Mesenchymal stem cell (in vitro differentiated cells and primary cell): ENCODE measurements at regions not wholly inside any gene's neighbourhood (a gene's known extent, or its start where the extent isn't known, plus 50 kb on each side); places are given as distances from the start of the nearest gene placed in this dataset.
"Not testable (repeated sequence)": the region's sequence is repeated elsewhere in the genome, so short reads cannot be mapped to it uniquely, and the experiment has no call there.

Source experiments
- DNase-seq: peaks from one replicate; pipeline ENCODE4 v3.0.0-alpha.2; 2013
- H2AFZ ChIP-seq: one replicate; pipeline ENCODE4 v1.6.1; 2013; ENCODE audit warnings: low read depth, mild to moderate bottlenecking, control low read depth, inconsistent platforms, low read length, moderate library complexity
- H2AK5ac ChIP-seq: 2 replicates; pipeline ENCODE4 v1.6.1; 2013; ENCODE audit warnings: low read length, moderate library complexity, mild to moderate bottlenecking, inconsistent platforms; ENCODE audit not compliant: severe bottlenecking
- H2BK120ac ChIP-seq: one replicate; pipeline ENCODE4 v1.6.1; 2013; ENCODE audit warnings: low read depth, mild to moderate bottlenecking, inconsistent platforms, low read length, moderate library complexity
- H2BK12ac ChIP-seq, 2 experiments: one replicate each; pipeline ENCODE4 v1.6.1; 2013; ENCODE audit warnings: inconsistent platforms in 2 of 2, low read length in 2 of 2, mild to moderate bottlenecking in 2 of 2, moderate library complexity in 2 of 2, control low read depth in 1 of 2
- H2BK15ac ChIP-seq: one replicate; pipeline ENCODE4 v1.6.1; 2013; ENCODE audit warnings: mild to moderate bottlenecking, low read depth, inconsistent platforms; ENCODE audit not compliant: poor library complexity, severe bottlenecking
- H2BK5ac ChIP-seq: 2 replicates; pipeline ENCODE4 v1.6.1; 2013; ENCODE audit warnings: low read depth, mild to moderate bottlenecking, low read length, control low read depth, inconsistent platforms; ENCODE audit not compliant: poor library complexity, severe bottlenecking
- H3K14ac ChIP-seq, 2 experiments: one replicate each; pipeline ENCODE4 v1.6.1; 2013; ENCODE audit warnings: inconsistent platforms in 2 of 2, low read length in 2 of 2, control low read depth in 1 of 2, mild to moderate bottlenecking in 1 of 2, moderate library complexity in 1 of 2
- H3K18ac ChIP-seq, 2 experiments: one replicate each; pipeline ENCODE4 v1.6.1; 2013; ENCODE audit warnings: inconsistent platforms in 2 of 2, low read length in 2 of 2, control low read depth in 1 of 2, low read depth in 1 of 2, mild to moderate bottlenecking in 1 of 2
- H3K23ac ChIP-seq, 2 experiments: one replicate each; pipeline ENCODE4 v1.6.1; 2013; ENCODE audit warnings: inconsistent platforms in 2 of 2, low read length in 2 of 2, mild to moderate bottlenecking in 2 of 2, moderate library complexity in 2 of 2, control low read depth in 1 of 2
- H3K27ac ChIP-seq: 2 replicates; pipeline ENCODE4 v1.5.1; 2013; ENCODE audit warnings: mild to moderate bottlenecking, moderate library complexity, low read length, control low read depth, inconsistent platforms; ENCODE audit not compliant: poor library complexity, severe bottlenecking
- H3K27me3 ChIP-seq, 2 experiments: 2 replicates each; pipeline versions ENCODE4 v1.6.1 to v1.7.0; 2013; ENCODE audit warnings: low read length in 2 of 2, mild to moderate bottlenecking in 2 of 2, moderate library complexity in 2 of 2, control low read depth in 1 of 2, inconsistent platforms in 1 of 2; ENCODE audit not compliant: control insufficient read depth in 1 of 2, insufficient read depth in 1 of 2
- H3K36me3 ChIP-seq, 2 experiments: 2 replicates each; pipeline versions ENCODE4 v1.6.1 to v1.7.0; 2013; ENCODE audit warnings: low read length in 2 of 2, control low read depth in 1 of 2, inconsistent platforms in 1 of 2, low read depth in 1 of 2, mild to moderate bottlenecking in 1 of 2; ENCODE audit not compliant: insufficient read depth in 2 of 2, control insufficient read depth in 1 of 2
- H3K4ac ChIP-seq, 2 experiments: one replicate each; pipeline ENCODE4 v1.6.1; 2013; ENCODE audit warnings: inconsistent platforms in 2 of 2, low read length in 2 of 2, mild to moderate bottlenecking in 2 of 2, moderate library complexity in 2 of 2, control low read depth in 1 of 2, low read depth in 1 of 2
- H3K4me1 ChIP-seq: 2 replicates; pipeline ENCODE4 v1.6.1; 2013; ENCODE audit warnings: low read depth, low read length, control low read depth; ENCODE audit not compliant: control insufficient read depth, insufficient read depth
- H3K4me2 ChIP-seq: 2 replicates; pipeline ENCODE4 v1.6.1; 2013; ENCODE audit warnings: low read length, mild to moderate bottlenecking, inconsistent platforms; ENCODE audit not compliant: poor library complexity, severe bottlenecking
- H3K4me3 ChIP-seq, 2 experiments: 2 replicates each; pipeline versions ENCODE4 v1.5.1 to v1.7.0; 2013; ENCODE audit warnings: low read length in 2 of 2, mild to moderate bottlenecking in 2 of 2, control low read depth in 1 of 2, low read depth in 1 of 2; ENCODE audit not compliant: insufficient read depth in 1 of 2
- H3K79me1 ChIP-seq: replicated peaks from 2 replicates; pipeline ENCODE4 v1.6.1; 2013; ENCODE audit warnings: mild to moderate bottlenecking, control low read depth, low read length, inconsistent platforms; ENCODE audit not compliant: poor library complexity, severe bottlenecking
- H3K9ac ChIP-seq: 2 replicates; pipeline ENCODE4 v1.7.0; 2013; ENCODE audit warnings: mild to moderate bottlenecking, low read length, moderate library complexity
- H3K9me3 ChIP-seq: 2 replicates; pipeline ENCODE4 v1.7.0; 2013; ENCODE audit warnings: mild to moderate bottlenecking, low read length; ENCODE audit not compliant: control insufficient read depth
- H4K8ac ChIP-seq: one replicate; pipeline ENCODE4 v1.6.1; 2013; ENCODE audit warnings: inconsistent platforms, mild to moderate bottlenecking, low read length, moderate library complexity
- H4K91ac ChIP-seq: one replicate; pipeline ENCODE4 v1.6.1; 2013; ENCODE audit warnings: mild to moderate bottlenecking, low read length, inconsistent platforms
- WGBS: methylation state at CpG from one replicate; pipeline ENCODE4 v1.1.7; 2013; ENCODE audit warnings: mixed read lengths; 5-methylcytosine and 5-hydroxymethylcytosine counted together

- no peak overlapping the region for H4K91ac ChIP-seq
- H3K4ac ChIP-seq = no peak overlapping the region
- no peaks in the 10 kb centered on the region for H3K27me3 ChIP-seq
- no peaks in the 10 kb centered on the region for H3K36me3 ChIP-seq
- no peak overlapping the region for H2BK15ac ChIP-seq
- no peak overlapping the region for H2BK12ac ChIP-seq
- H3K23ac ChIP-seq = no peak overlapping the region
- no peak overlapping the region for H3K14ac ChIP-seq
- H3K79me1 ChIP-seq = no peaks in the 10 kb centered on the region
- H3K27ac ChIP-seq = no peak overlapping the region
- no peak overlapping the region for H2AFZ ChIP-seq
- DNase-seq = no peak
- H3K4me2 ChIP-seq = no peak overlapping the region
- no peak overlapping the region for H3K4me3 ChIP-seq
- 96% methylated on average over 4 of the region's 6 CpGs for WGBS
- no peak overlapping the region for H4K8ac ChIP-seq
- H3K9ac ChIP-seq = no peak overlapping the region
- H2AK5ac ChIP-seq = no peak overlapping the region
- H3K18ac ChIP-seq = no peak overlapping the region
- no peak overlapping the region for H2BK5ac ChIP-seq
- peaks cover 4% of the 10 kb centered on the region for H3K4me1 ChIP-seq
- H2BK120ac ChIP-seq = no peak overlapping the region
- peaks cover 3% of the 10 kb centered on the region for H3K9me3 ChIP-seq
These were observed 201.7 kb downstream of the NPIPB11 start for GRCh38 chr16:29204806-29205135.

GRCh38 chr16:29203933-29204805 is 202.3 kb downstream of the NPIPB11 start:
- not testable (repeated sequence) for H3K4ac ChIP-seq, H2AFZ ChIP-seq, H3K9ac ChIP-seq, H3K18ac ChIP-seq, H3K4me2 ChIP-seq, H3K27me3 ChIP-seq, H3K23ac ChIP-seq, H2BK12ac ChIP-seq, H2BK5ac ChIP-seq, H3K79me1 ChIP-seq, H2BK120ac ChIP-seq, H4K8ac ChIP-seq, H3K36me3 ChIP-seq, H2BK15ac ChIP-seq, H3K4me3 ChIP-seq, H2AK5ac ChIP-seq, H3K4me1 ChIP-seq, H3K9me3 ChIP-seq, H3K27ac ChIP-seq, DNase-seq, H3K14ac ChIP-seq, H4K91ac ChIP-seq
- 85% methylated on average over 15 of the region's 19 CpGs for WGBS

GRCh38 chr16:29203046-29203932 is 203.2 kb downstream of the NPIPB11 start:
- not testable (repeated sequence) for H3K4me1 ChIP-seq, H4K8ac ChIP-seq, H3K4me3 ChIP-seq, H2BK12ac ChIP-seq, H3K36me3 ChIP-seq, H3K9me3 ChIP-seq, H3K4me2 ChIP-seq, H3K27me3 ChIP-seq, H3K9ac ChIP-seq, DNase-seq, H3K23ac ChIP-seq, H2AFZ ChIP-seq, H2AK5ac ChIP-seq, H3K14ac ChIP-seq, H2BK120ac ChIP-seq, H2BK15ac ChIP-seq, H3K4ac ChIP-seq, H3K18ac ChIP-seq, H3K79me1 ChIP-seq, H3K27ac ChIP-seq, H2BK5ac ChIP-seq
- peak overlapping the region; percentile 27 for H4K91ac ChIP-seq
- WGBS = 87% methylated on average over 27 of the region's 30 CpGs

GRCh38 chr16:29202642-29203041 is 203.9 kb downstream of the NPIPB11 start:
- H2AFZ ChIP-seq, H3K27ac ChIP-seq, H2AK5ac ChIP-seq, H2BK120ac ChIP-seq, H2BK15ac ChIP-seq, H3K4me1 ChIP-seq, H2BK12ac ChIP-seq, H3K18ac ChIP-seq, H3K79me1 ChIP-seq, H4K8ac ChIP-seq, H3K27me3 ChIP-seq, H3K4me2 ChIP-seq, H4K91ac ChIP-seq, H3K4ac ChIP-seq, H3K9me3 ChIP-seq, H3K23ac ChIP-seq, H3K36me3 ChIP-seq, H3K14ac ChIP-seq, H2BK5ac ChIP-seq, DNase-seq, H3K4me3 ChIP-seq: not testable (repeated sequence)
- H3K9ac ChIP-seq = peak overlapping the region; percentile 53
- 77% methylated on average over 10 of the region's 10 CpGs for WGBS
